ENCODE measurements at regions not wholly inside any gene's neighbourhood (a gene's known extent, or its start where the extent isn't known, plus 50 kb on each side); places are given as distances from the start of the nearest gene placed in this dataset.

DNA sequence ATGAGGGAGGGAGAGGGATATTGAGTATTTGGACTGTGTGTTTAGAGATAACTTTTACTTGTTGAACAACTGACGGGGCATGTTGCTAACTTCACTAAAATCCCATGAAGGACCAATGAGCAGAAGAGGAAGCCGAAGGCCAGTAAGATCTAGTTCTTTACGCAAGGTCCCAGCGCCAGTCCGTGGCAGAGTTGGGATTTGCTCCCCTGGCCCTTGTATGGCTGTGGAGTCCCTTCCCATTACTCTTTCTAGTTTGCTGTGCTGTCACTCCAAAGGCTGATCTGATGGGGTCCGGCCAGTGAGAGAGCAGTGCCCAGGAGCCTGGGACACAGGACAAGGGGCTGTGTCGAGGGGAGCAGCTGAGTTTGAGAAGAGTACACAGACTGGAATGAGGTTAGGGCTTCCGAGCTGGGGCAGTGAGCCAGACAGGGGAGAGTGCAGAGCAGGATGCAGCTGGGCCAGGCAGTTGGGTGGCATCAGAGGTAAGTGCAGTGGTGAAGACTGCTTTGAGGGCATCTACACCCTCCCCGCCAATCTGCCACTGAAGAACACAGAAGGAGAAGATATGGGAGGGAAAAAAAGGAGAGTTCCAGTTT, 692.9 kb upstream of the HS6ST1 start:
- TF ChIP-seq, protein P1, sequence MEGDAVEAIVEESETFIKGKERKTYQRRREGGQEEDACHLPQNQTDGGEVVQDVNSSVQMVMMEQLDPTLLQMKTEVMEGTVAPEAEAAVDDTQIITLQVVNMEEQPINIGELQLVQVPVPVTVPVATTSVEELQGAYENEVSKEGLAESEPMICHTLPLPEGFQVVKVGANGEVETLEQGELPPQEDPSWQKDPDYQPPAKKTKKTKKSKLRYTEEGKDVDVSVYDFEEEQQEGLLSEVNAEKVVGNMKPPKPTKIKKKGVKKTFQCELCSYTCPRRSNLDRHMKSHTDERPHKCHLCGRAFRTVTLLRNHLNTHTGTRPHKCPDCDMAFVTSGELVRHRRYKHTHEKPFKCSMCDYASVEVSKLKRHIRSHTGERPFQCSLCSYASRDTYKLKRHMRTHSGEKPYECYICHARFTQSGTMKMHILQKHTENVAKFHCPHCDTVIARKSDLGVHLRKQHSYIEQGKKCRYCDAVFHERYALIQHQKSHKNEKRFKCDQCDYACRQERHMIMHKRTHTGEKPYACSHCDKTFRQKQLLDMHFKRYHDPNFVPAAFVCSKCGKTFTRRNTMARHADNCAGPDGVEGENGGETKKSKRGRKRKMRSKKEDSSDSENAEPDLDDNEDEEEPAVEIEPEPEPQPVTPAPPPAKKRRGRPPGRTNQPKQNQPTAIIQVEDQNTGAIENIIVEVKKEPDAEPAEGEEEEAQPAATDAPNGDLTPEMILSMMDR (IDR thresholded peaks at IDR 0.05): no peak
- TF ChIP-seq POLR2A (IDR thresholded peaks at IDR 0.05): no peak
